ENCODE measurements at regions not wholly inside any gene's neighbourhood (a gene's known extent, or its start where the extent isn't known, plus 50 kb on each side); places are given as distances from the start of the nearest gene placed in this dataset.
A peak's percentile ranks its signal among the peaks of the same experiment; 100 is the strongest.

DNA sequence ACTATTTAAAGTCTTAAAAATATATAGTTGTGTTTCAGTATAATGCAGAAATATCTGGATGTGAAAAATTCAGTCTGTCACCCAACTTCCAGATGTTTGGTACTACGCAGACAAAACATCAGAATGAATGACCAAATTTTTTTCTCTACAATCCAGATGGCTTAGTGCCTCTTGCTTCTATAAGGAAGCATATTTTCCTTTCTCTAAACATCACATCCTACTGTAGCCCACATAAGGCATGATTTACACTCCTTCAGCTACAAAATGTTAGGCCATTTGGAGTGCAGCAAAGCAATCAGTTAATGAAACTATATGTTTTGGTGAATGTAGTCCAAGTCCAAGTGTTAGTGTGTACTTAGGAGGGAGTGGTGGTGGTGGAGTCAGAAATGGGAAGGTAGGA lies 162.9 kb upstream of the SIX2 start (continued):
- TF ChIP-seq, protein P1, sequence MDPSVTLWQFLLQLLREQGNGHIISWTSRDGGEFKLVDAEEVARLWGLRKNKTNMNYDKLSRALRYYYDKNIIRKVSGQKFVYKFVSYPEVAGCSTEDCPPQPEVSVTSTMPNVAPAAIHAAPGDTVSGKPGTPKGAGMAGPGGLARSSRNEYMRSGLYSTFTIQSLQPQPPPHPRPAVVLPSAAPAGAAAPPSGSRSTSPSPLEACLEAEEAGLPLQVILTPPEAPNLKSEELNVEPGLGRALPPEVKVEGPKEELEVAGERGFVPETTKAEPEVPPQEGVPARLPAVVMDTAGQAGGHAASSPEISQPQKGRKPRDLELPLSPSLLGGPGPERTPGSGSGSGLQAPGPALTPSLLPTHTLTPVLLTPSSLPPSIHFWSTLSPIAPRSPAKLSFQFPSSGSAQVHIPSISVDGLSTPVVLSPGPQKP (IDR thresholded peaks at IDR 0.05; ENCODE audit: low read depth, low read length), result no peak
- TF ChIP-seq FOSL2 (IDR thresholded peaks at IDR 0.05), result no peak
- no peak for TF ChIP-seq FOSL2 (CRISPR knock-in tag; IDR thresholded peaks at IDR 0.05)

DNA sequence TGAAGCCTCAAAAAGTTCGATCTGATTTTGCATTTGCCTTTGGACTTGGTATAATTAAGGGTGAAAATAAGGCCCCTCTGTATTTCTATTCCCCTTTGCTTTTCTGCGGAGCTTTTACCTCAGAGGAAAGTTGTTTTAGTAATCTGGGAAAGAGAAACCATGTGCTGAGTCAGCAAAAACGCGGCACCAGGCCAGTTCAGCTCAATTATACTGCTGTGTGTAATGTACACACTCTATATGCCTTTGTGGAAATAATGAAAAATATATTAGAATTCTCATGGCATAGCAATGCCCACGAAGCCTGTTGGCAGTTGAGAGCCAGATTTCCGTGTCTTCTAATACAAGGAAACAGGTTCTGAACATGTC lies 161.9 kb upstream of the SIX2 start:
- Histone ChIP-seq H3K4me1 (peaks cover 29% of the 10 kb centered on the region), H3K9me3 (no peaks in the 10 kb centered on the region), H3K27ac (no peak overlapping the region), H3K4me2 (peak overlapping the region; percentile 5; the same call in 1 of the 3 replicates), H3K4me3 (no peak overlapping the region)
- 56% methylated on average over 6 of the region's 6 CpGs for WGBS (ENCODE audit: missing lambda C conversion rate)
- FAIRE-seq (no peak), DNase-seq (ENCODE audit: low read depth in 1 of 2, low spot score in 1 of 2) (no peak), ATAC-seq (no peak)
- ChIA-PET POLR2A (no interaction called here), CTCF (interaction anchor here (1.0 to 2.9 kb wide), 5 partner anchors 19 to 190 kb away, joined by 3 to 10 read pairs (median 4); no protein-coding TSS in a partner anchor)
- no peak for TF ChIP-seq SREBF2 (IDR thresholded peaks at IDR 0.05)
- TF ChIP-seq MAFK (IDR thresholded peaks at IDR 0.05; ENCODE audit: partially characterized antibody), result peak; percentile 100

DNA sequence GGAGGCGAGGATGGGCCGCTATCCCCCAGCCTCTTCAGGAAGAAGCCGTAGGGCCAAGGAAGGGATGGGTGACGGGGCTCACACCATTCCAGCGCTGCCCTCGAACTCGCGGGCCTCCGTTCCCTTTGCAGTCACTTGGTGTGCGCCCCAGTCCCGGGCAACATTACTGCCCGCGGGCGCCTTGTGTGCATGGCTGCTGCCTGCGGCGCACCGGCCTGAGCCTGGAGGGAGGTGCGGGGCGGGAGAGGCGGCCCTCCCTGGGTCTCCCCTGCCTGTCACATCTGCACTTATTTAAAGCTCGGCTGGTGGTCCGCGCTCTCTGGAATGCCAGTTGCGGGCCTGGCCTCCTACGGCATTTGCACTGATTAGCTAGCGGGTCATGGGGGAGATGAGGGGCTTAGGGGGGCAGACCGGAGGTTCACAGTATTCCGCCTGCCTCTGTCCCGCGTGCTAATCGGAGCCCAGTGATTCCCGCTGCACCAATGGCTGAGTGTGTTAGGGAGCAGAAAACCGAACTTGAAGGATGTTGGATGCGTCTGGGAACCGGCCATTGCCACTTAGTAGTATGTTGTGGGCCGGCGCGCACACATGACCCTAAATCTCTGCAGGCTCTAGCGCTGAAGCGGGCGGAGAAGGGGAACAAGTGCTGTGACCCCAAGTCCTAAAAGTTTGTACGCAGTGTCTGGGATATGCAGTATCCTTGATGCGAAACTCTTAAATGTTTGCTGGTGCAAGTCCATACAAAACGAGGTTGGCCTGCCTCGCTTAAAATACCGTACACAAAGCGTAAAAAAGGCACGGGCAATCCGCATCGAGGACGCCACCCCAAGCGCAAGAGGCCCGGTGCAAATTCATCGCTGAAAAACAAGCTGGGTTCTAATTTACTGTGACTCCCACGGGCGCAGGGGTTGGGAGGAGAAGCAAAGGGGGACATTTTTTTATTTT lies 161.2 kb upstream of the SIX2 start:
- Histone ChIP-seq H3K27ac (peak overlapping the region; percentile 86 to 93; a peak in 5 of 6 replicates), H3K9me3 (no peaks in the 10 kb centered on the region), H3K4me3 (peak overlapping the region; percentile 78; the same call in 2 of the 3 replicates), H3K4me2 (peak overlapping the region; percentile 88), H3K4me1 (peaks cover 29% of the 10 kb centered on the region)
- no peak for FAIRE-seq
- ChIA-PET POLR2A (interaction anchor here (0.7 to 2.4 kb wide), 3 partner anchors 42 to 334 kb away, joined by 3 to 10 read pairs (median 4); no protein-coding TSS in a partner anchor), CTCF (interaction anchor here (0.7 to 2.9 kb wide), 16 partner anchors 8 to 189 kb away, joined by 3 to 10 read pairs (median 3); no protein-coding TSS in a partner anchor)
- peak in 1 of 2 experiments; percentile 32; a peak in 2 of 6 replicates for ATAC-seq
- TF ChIP-seq POLR2A (IDR thresholded peaks at IDR 0.05; ENCODE audit: low read length) (no peak), MYC (IDR thresholded peaks at IDR 0.05; ENCODE audit: borderline replicate concordance, low read length) (no peak), NR3C1 (IDR thresholded peaks at IDR 0.05) (no peak), EHF (CRISPR knock-in tag; IDR thresholded peaks at IDR 0.05) (no peak), CEBPB (IDR thresholded peaks at IDR 0.05) (no peak), RARB (CRISPR knock-in tag; IDR thresholded peaks at IDR 0.05) (no peak), EHMT2 (IDR thresholded peaks at IDR 0.05; ENCODE audit: low read depth) (no peak), JUN (IDR thresholded peaks at IDR 0.05) (no peak), FOXS1 (CRISPR knock-in tag; IDR thresholded peaks at IDR 0.05) (no peak), RFX5 (IDR thresholded peaks at IDR 0.05) (no peak), FOSL2 (IDR thresholded peaks at IDR 0.05) (no peak), FOSL2 (CRISPR knock-in tag; IDR thresholded peaks at IDR 0.05) (no peak), EP300 (IDR thresholded peaks at IDR 0.05) (no peak), FOSB (CRISPR knock-in tag; IDR thresholded peaks at IDR 0.05) (no peak), KDM1A (IDR thresholded peaks at IDR 0.05; ENCODE audit: low read depth) (no peak), SMC3 (IDR thresholded peaks at IDR 0.05) (no peak), SREBF2 (IDR thresholded peaks at IDR 0.05) (no peak)
- TF ChIP-seq, protein P2, sequence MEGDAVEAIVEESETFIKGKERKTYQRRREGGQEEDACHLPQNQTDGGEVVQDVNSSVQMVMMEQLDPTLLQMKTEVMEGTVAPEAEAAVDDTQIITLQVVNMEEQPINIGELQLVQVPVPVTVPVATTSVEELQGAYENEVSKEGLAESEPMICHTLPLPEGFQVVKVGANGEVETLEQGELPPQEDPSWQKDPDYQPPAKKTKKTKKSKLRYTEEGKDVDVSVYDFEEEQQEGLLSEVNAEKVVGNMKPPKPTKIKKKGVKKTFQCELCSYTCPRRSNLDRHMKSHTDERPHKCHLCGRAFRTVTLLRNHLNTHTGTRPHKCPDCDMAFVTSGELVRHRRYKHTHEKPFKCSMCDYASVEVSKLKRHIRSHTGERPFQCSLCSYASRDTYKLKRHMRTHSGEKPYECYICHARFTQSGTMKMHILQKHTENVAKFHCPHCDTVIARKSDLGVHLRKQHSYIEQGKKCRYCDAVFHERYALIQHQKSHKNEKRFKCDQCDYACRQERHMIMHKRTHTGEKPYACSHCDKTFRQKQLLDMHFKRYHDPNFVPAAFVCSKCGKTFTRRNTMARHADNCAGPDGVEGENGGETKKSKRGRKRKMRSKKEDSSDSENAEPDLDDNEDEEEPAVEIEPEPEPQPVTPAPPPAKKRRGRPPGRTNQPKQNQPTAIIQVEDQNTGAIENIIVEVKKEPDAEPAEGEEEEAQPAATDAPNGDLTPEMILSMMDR (IDR thresholded peaks at IDR 0.05), result no peak
- TF ChIP-seq, protein P3, sequence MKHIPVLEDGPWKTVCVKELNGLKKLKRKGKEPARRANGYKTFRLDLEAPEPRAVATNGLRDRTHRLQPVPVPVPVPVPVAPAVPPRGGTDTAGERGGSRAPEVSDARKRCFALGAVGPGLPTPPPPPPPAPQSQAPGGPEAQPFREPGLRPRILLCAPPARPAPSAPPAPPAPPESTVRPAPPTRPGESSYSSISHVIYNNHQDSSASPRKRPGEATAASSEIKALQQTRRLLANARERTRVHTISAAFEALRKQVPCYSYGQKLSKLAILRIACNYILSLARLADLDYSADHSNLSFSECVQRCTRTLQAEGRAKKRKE (CRISPR knock-in tag; IDR thresholded peaks at IDR 0.05; ENCODE audit: low read depth), result no peak
- TF ChIP-seq, protein P4, sequence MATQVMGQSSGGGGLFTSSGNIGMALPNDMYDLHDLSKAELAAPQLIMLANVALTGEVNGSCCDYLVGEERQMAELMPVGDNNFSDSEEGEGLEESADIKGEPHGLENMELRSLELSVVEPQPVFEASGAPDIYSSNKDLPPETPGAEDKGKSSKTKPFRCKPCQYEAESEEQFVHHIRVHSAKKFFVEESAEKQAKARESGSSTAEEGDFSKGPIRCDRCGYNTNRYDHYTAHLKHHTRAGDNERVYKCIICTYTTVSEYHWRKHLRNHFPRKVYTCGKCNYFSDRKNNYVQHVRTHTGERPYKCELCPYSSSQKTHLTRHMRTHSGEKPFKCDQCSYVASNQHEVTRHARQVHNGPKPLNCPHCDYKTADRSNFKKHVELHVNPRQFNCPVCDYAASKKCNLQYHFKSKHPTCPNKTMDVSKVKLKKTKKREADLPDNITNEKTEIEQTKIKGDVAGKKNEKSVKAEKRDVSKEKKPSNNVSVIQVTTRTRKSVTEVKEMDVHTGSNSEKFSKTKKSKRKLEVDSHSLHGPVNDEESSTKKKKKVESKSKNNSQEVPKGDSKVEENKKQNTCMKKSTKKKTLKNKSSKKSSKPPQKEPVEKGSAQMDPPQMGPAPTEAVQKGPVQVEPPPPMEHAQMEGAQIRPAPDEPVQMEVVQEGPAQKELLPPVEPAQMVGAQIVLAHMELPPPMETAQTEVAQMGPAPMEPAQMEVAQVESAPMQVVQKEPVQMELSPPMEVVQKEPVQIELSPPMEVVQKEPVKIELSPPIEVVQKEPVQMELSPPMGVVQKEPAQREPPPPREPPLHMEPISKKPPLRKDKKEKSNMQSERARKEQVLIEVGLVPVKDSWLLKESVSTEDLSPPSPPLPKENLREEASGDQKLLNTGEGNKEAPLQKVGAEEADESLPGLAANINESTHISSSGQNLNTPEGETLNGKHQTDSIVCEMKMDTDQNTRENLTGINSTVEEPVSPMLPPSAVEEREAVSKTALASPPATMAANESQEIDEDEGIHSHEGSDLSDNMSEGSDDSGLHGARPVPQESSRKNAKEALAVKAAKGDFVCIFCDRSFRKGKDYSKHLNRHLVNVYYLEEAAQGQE (IDR thresholded peaks at IDR 0.05), result no peak
- 94% methylated on average over 55 of the region's 56 CpGs for whole genome bisulfite sequencing (ENCODE audit: missing lambda C conversion rate)
- DNase-seq (ENCODE audit: low read depth in 1 of 2, low spot score in 1 of 2), result no peak

All from A549 (cell line).